ENCODE measurements at regions not wholly inside any gene's neighbourhood (a gene's known extent, or its start where the extent isn't known, plus 50 kb on each side); places are given as distances from the start of the nearest gene placed in this dataset.

- no peak for DNase-seq
Observed at GRCh38 chr2:82735336-82735735, 1723.7 kb downstream of the SUCLG1 start.

GRCh38 chr2:82731824-82732223 lies 1727.3 kb downstream of the SUCLG1 start:
- DNase-seq: no peak

GRCh38 chr2:82730811-82731210 lies 1728.3 kb downstream of the SUCLG1 start:
- DNase-seq: no peak

- no peak for DNase-seq
Observed at GRCh38 chr2:82728090-82728489, 1731.0 kb downstream of the SUCLG1 start.

GRCh38 chr2:82708681-82709080 lies 1750.4 kb downstream of the SUCLG1 start:
- DNase-seq: no peak

- no peak for DNase-seq
Observed at GRCh38 chr2:82697231-82697630, 1761.8 kb downstream of the SUCLG1 start.

DNA sequence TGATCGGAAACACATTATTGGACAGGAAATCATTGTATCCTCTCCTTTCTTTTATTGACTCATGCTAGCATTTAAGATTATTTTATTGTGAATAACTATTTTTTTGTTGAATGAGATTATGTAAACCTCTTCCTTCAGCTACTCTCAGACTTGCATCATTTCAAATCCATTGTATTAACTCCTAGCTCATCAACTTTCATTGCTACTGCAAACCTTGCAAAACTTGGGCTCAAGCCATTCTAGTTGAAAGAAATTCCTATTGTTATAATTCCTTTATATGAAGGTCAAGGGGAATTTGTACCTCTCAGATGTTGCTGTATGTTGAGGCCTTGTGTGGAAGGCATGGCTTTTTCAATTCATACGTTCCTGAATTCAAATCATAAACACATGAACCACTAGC lies 1764.6 kb downstream of the SUCLG1 start:
- DNase-seq: no peak

GRCh38 chr2:82690757-82691411 lies 1768.2 kb downstream of the SUCLG1 start:
- DNase-seq: no peak

DNA sequence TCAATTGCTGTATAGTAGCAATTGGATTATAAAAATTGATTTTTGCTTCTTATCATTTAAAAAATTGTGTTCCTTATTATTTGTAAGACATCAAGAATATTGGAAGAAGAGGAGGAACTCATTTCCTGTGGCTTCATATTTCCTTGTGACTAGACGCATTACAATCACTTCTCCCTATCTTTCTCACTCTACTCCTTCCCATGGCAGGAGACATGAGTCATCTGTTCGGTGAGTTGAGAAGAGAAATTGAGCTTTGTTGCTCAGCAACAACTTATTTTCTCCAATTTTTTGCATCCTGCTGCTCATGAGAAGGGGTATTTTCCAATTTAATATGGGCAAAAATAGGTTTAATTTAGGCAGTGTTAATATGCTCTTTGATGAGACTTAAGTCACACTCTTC lies 1783.9 kb downstream of the SUCLG1 start:
- DNase-seq: no peak

DNA sequence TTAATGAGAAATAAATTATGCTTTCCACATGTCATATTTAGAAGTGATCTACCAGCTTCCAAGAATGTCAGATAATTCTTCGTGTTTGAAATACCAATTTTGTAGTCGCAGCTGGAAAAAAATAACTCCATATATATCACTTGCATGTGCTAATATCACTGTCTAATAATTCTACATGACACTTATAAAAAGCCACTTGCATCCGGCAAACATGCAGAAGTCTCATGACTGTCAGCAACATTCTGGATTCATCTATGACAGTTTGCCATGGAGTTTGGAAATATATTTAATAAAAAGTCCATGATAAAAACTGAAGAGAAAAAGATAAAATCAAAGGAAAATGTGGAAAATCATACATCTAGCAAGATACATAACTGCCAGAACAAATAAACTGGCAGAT lies 1784.4 kb downstream of the SUCLG1 start:
- DNase-seq: no peak

DNA sequence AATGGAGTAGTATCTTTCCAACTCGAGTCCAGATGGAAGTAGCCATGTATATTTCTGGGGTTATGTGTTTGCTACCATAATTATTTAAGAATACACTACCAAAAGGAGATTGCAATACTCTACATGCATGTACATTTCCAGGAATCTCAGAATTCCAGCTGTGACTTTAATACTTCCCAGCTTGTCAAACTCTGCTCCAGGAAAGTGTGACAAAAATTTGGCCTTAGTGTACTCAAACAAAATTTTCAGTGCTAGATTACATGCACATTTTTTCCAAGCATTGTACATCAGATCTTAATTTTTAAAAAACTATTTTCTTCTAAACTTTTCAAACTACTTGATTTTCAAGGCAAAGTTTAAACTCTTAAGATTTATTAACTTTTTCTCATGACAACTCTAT lies 1791.6 kb downstream of the SUCLG1 start:
- no peak for DNase-seq

DNA sequence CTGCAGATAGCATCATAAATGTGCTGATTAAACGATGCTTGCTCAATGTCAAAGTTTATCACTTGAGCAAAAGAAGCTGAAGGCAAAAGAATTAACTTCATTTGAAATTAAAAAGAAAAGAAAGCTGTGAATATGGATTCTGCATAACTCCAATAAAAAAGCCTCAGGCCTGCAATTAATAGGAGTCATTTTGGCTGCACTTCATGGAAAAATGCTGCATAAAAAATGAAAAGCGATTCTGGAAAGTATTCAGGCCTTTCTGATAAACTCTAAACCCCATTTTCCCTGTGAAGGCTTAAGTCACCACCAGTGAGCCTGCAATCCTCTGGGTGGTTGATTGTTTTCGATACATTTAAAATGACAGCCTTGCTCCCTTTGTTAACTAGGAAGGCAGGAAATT lies 1793.4 kb downstream of the SUCLG1 start:
- DNase-seq: no peak

DNA sequence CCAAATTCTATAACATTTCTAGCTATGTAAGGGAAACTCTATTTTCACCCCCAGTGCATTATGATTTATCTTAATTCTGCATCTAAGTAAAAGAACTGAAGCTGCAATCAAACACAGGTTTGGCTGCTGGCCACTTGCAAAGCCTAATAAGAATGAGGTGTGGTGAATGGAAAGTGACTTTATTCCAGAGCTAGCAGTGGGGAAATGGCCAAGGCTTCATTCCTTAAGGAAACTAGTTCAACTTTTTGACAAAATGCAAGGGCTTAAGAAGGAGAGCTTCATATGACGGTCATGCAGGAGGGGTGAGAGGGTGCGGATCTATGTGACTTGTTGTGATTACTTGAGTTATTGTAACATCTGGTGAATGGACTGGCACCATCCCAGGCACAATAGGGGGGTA lies 1802.0 kb downstream of the SUCLG1 start:
- DNase-seq: no peak

DNA sequence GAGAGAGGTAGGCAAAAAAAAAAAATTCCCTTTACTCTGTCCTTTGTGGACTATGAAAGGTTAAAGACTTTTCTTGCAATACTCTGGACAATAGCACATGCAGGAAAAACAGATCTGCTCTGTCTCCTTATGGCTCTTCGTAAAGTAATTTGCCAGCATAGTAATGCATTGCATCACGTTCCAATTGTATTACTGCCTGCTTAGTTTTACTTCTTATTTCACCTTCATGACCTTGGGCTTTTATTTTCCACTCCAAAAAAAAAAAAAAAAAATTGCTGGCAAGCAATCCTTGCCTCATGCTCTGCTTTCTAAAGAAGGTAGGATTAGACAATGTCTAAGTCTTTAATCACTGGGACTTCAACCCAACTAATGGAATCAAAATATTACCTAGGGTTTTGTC lies 1802.7 kb downstream of the SUCLG1 start:
- DNase-seq: no peak

DNA sequence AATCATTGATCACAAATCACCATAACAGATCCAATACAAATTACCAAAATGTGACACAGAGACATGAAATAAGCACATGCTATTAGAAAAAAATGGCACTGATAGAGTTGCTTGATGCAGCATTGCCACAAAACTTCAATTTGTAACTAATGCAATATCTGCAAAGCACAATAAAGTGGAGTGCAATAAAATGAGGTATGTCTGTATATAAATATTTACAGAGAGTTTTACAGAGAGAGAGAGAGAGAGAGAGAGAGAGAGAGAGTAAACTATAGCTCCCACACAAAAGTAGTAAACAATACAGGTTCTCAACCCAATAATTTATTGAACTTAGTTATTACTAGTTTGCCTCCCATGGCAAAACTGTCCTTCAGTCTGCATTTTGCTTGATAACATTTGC lies 1807.0 kb downstream of the SUCLG1 start:
- no peak for DNase-seq

GRCh38 chr2:82650038-82650437 lies 1809.0 kb downstream of the SUCLG1 start:
- DNase-seq: no peak

DNA sequence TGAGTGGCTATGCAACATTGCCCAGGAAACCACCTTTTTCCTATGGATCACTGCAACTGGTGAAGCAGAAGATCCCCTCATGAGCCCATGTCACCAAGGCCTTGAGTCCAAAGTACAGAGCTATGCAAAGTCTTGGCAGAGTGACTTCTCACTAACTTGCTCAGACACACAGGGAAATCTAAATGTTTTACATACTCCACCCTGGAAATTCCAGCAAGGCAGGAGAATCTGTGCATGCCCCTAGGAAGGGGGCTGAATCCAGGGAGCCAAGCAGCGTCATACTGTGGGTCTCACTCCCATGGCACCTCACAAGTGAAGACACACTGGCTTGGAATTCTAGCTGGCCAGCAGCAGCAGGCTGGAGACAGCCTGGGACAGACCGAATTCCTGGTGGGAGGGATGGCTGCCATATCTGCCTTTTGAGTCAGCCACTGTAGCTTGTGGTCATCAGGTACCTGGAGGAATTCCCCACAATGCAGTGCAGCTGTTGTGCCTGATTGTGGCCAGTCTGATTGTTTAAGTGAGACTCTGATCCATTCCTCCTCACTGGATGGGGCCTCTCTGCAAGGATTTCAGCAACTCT lies 1817.4 kb downstream of the SUCLG1 start:
- no peak for DNase-seq

DNA sequence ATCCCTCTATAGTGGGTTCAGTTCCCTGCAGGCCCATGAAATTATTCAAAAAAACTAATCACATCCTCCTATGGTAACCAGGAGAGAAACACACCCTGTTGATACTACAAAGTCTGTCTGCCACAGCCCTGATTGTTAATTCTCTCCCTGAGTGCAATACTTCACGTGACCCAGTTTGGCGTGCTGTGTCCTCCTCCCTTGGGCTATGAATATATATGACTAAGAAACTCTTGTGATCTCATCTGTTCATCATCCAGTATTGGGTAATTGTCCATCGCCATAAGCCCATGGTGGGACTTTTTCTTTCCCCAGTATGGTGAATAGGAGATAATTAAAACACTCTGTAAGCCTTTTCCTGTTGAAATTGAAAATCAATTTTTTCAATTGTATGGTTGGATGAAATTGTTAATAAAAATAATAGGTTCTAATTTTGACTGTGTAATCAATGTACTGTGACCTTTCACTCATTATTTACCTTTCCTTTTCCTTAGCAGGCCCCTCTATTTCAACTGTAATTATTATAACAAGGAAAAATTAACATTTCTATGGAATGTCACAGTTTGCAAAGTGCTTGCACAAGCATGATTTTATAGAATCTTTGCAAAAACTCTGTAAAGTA lies 1822.6 kb downstream of the SUCLG1 start:
- DNase-seq: no peak

DNA sequence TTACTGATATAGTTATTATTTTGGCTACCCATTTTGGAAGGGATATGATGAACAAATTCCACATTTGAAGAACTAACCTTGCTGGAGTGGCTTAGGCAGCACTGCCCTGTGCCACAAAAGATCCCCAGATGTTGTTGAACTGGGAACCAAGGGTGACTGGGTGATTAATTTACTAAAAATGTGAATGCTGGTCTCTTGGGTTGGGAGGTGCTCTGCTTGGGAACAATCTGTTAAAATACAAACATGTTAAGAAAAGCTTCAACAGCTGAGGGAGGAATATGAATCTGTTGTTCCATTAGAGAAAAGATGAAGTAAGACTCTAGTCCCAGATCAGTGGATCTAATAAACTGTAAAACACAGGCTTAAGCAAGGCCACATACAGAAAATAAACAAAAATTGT lies 1860.1 kb downstream of the SUCLG1 start:
- DNase-seq: no peak

GRCh38 chr2:82596581-82596980 lies 1862.5 kb downstream of the SUCLG1 start:
- no peak for DNase-seq

DNA sequence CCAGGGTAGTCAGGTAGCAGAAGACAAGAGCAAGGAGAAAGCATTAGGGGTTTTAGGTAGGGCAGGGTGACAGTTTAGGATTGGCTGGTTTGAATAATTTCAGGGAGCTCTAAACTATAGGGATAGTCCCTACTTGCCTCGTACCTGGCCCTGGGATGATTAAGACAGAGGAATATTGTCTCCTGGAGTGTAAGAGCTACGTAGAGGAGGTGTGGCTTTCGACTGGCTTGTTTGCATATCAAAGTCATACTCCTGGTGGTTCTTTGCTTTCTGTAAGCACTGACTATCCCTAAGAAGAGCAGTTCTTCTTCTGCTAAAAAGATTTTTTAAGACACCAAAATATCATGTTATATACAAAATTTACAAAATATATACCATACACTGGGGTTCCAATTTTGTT lies 1867.4 kb downstream of the SUCLG1 start:
- no peak for DNase-seq

- no peak for DNase-seq
Observed at GRCh38 chr2:82576656-82577055, 1882.4 kb downstream of the SUCLG1 start.

DNA sequence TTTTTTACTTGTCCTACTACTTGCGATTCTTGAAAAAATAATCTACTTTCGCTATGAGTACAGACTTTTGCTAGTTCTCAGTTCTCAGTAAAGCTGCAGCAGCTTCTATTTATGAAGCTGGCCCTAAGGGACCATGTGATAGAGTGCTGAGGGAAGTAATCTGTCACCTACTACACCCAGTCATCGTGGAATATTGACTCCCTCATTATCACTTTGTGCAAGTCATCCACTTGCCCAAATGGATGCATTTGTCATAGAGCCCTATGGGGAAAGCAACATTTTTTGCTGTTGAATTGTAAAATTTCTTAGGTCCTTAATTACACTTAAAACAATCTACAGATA lies 1919.8 kb downstream of the SUCLG1 start:
- DNase-seq: no peak

DNA sequence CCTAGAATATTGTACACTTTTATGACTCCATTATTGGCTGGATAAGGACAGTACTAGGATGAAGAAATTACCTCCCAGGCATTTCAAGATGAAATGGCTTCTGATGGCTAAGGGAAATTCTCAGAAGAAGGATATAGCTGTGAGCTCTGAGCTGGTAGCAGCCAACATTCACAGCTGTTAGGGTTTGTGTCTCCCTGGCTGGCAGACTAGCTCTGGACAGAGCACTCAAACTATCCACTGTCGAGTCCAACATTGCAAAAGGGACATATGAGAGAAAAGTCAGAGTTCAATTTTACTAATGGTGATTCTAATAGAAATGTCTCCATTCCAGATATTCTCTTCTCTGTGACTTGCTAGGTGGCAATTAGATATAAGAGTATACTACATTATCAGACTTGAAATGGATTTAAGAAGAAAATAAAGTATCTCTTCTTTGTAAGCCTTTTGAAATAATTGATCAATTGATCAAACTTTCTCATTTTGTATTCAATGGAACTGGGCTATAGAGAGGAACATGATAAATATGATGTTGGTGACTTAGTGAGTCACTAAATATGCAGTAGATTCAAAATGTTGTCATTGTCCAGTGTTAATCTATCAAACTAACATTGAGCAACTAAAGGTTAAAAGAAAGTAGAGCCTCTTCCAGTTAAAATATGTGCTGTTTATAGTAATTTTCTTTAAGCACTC lies 1920.3 kb downstream of the SUCLG1 start:
- no peak for DNase-seq
